Left ventricle myocardium inferior (tissue), 1 donor: ENCODE measurements at regions not wholly inside any gene's neighbourhood (a gene's known extent, or its start where the extent isn't known, plus 50 kb on each side); places are given as distances from the start of the nearest gene placed in this dataset.

Source experiments
- DNase-seq: peaks from one replicate; pipeline ENCODE4 v3.0.0-alpha.2; 2020
- H3K27ac ChIP-seq: fragments of 200-600 bp; replicated peaks from 2 replicates; pipeline ENCODE4 v1.8.0; 2021
- H3K27me3 ChIP-seq: fragments of 200-600 bp; 2 replicates; pipeline ENCODE4 v1.8.0; 2021; ENCODE audit warnings: low read depth
- H3K36me3 ChIP-seq: fragments of 200-600 bp; 2 replicates; pipeline ENCODE4 v1.8.0; 2021
- H3K4me1 ChIP-seq: fragments of 200-600 bp; 2 replicates; pipeline ENCODE4 v1.8.0; 2021
- H3K4me3 ChIP-seq: fragments of 200-600 bp; 2 replicates; pipeline ENCODE4 v1.8.0; 2021; ENCODE audit warnings: mild to moderate bottlenecking, moderate library complexity
- H3K9me3 ChIP-seq: fragments of 200-600 bp; replicated peaks from 2 replicates; pipeline ENCODE4 v1.8.0; 2021
- intact Hi-C: fragments of 100-400 bp; cut with micrococcal nuclease; formaldehyde crosslinking; loops from one replicate; pipeline ENCODE4 v1.11.0; 2022
- TF ChIP-seq, protein P1 (sequence below): fragments of 200-600 bp; IDR thresholded peaks from 2 replicates; pipeline ENCODE4 v1.8.0; 2021; ENCODE audit warnings: antibody characterized with exemption, mild to moderate bottlenecking, borderline replicate concordance
- donor health status: DM: no; HTN: yes; CAD: no; lungs with severe emphysema.

DNA sequence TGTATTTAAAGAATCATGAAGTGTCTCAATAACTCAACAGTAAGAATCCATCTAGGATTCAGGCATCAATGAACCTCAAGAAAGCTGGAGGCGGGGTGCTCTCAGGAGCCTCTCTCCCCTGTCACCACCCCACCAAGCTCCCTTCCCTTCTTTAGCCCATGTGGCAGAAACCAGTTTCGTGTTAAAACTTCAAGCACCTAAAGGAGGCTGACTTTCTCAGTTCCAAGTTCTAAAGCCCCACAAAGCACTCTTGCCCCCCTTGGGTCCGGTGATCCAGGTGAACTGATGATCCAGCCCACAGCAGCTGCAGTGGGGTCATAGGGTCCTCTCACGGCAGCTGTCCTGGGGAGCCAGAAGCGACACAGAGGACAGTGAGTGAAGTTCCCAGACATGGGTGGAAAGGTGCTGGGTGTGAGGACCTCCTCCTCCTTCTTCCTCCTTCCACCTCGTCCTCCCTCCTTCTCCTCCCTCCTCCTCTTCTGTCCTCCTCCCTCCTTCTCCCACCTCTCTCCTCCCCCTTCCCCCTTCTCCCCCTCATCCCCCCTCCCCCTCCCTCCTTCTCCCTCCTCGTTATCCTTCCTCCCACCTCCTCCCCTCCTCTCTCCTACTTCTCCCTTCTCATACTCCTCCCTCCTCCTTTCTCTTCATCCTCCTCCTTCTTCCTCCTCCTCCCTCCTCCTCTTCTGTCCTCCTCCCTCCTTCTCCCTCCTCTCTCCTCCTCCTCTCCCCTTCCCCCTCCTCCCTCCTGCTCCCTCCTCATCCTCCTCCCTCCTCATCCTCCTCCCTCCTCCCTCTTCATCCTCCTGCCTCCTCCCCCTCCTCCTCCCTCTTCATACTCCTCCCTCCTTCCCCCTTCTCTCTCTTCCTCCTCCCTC is 192.4 kb upstream of the AGAP1 start:
- intact Hi-C loops: no loop called here
- H3K9me3 ChIP-seq: no peaks in the 10 kb centered on the region
- no peak overlapping the region for H3K27ac ChIP-seq
- H3K36me3 ChIP-seq: no peaks in the 10 kb centered on the region
- no peak overlapping the region for H3K4me3 ChIP-seq
- peaks cover 4% of the 10 kb centered on the region for H3K4me1 ChIP-seq
- DNase-seq: no peak
- peaks cover 80% of the 10 kb centered on the region for H3K27me3 ChIP-seq
- TF ChIP-seq, protein P1, sequence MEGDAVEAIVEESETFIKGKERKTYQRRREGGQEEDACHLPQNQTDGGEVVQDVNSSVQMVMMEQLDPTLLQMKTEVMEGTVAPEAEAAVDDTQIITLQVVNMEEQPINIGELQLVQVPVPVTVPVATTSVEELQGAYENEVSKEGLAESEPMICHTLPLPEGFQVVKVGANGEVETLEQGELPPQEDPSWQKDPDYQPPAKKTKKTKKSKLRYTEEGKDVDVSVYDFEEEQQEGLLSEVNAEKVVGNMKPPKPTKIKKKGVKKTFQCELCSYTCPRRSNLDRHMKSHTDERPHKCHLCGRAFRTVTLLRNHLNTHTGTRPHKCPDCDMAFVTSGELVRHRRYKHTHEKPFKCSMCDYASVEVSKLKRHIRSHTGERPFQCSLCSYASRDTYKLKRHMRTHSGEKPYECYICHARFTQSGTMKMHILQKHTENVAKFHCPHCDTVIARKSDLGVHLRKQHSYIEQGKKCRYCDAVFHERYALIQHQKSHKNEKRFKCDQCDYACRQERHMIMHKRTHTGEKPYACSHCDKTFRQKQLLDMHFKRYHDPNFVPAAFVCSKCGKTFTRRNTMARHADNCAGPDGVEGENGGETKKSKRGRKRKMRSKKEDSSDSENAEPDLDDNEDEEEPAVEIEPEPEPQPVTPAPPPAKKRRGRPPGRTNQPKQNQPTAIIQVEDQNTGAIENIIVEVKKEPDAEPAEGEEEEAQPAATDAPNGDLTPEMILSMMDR: no peak

DNA sequence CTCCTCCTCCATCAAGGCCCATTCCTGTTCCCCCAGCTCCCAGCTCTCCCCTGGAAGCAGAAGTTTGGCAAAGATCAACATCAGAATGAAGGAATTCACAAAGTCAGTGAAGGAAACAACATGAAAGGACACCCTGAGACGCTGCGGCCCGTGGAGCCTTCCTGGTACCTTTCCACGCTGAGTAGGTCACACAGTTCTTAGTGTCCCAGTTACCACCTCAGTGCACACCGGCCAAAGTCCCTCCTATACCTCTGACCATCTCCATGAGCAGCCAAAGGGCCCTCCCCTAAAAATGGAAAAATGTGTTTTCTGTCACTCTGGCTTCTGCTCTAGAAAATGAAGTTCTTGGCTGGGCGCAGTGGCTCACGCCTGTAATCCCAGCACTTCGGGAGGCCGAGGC is 191.6 kb upstream of the AGAP1 start:
- H3K36me3 ChIP-seq: no peaks in the 10 kb centered on the region
- intact Hi-C loops: no loop called here
- no peak for DNase-seq
- peaks cover 4% of the 10 kb centered on the region for H3K4me1 ChIP-seq
- TF ChIP-seq, protein P1: no peak
- H3K27me3 ChIP-seq: peaks cover 73% of the 10 kb centered on the region
- no peaks in the 10 kb centered on the region for H3K9me3 ChIP-seq
- H3K27ac ChIP-seq: no peak overlapping the region
- H3K4me3 ChIP-seq: no peak overlapping the region

DNA sequence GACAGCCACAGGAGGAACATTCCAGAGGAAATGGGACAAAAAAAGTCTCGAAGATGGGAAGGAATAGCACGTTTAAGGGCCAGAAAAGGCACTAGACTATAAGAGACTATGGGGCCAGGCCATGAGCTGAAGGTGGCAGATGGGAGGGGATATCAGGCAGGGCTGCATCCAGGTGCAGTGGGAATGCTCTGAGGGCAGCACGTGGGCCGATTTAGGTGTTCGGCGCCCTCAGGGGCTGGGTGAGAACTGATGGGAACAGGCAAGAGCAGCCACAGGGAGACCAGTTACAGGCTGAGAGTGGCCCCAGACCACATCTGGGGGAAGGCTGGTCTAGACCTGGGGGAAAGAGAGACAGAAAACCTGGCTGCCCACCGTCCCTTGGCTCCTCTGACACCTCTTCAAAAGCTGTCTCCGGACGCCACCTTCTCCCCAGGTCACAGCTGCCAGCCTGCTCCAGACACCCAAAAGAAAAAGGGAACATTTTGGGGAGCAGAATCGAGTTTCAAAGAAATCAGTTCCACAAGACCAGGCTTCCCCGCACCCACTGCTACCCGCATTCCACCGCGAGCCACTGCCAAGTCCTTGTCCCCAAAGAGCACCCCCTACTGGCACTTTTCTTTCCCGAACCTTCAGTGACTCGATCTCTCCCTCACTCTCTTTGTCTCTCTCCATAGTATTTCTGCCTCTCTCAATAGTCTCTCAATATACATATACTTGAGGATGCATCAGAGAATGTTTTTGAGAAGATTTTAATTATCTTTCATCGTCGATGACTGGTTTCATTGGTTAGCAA is 190.1 kb upstream of the AGAP1 start:
- no peak for DNase-seq
- H3K4me1 ChIP-seq: peaks cover 4% of the 10 kb centered on the region
- no peaks in the 10 kb centered on the region for H3K36me3 ChIP-seq
- H3K4me3 ChIP-seq: no peak overlapping the region
- TF ChIP-seq, protein P1: no peak
- H3K9me3 ChIP-seq: no peaks in the 10 kb centered on the region
- H3K27me3 ChIP-seq: peaks cover 62% of the 10 kb centered on the region
- intact Hi-C loops: no loop called here
- H3K27ac ChIP-seq: no peak overlapping the region

DNA sequence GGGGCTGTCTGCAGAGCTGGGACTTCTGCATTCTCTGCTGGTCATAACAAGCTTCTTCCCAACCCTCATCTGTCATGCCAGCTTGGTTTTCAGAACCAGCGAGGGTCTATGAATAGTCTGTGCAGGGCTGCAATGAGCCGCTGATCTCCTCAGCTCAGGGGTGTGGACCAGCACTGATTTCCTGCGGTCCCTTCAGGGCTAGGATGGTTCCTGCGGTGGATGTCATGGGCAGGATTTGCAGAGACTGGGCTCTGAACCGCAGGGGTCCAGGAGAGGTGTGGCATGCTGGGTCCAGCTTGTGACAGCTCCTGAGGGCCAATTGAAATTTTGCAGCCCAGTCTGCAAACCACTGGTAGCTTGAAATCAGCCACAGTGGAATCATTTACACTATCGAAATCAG is 188.2 kb upstream of the AGAP1 start:
- H3K27me3 ChIP-seq: peaks cover 45% of the 10 kb centered on the region
- no peaks in the 10 kb centered on the region for H3K36me3 ChIP-seq
- H3K4me3 ChIP-seq: no peak overlapping the region
- TF ChIP-seq, protein P1: no peak
- intact Hi-C loops: no loop called here
- H3K9me3 ChIP-seq: peaks cover 2% of the 10 kb centered on the region
- DNase-seq: no peak
- H3K4me1 ChIP-seq: no peaks in the 10 kb centered on the region
- no peak overlapping the region for H3K27ac ChIP-seq

DNA sequence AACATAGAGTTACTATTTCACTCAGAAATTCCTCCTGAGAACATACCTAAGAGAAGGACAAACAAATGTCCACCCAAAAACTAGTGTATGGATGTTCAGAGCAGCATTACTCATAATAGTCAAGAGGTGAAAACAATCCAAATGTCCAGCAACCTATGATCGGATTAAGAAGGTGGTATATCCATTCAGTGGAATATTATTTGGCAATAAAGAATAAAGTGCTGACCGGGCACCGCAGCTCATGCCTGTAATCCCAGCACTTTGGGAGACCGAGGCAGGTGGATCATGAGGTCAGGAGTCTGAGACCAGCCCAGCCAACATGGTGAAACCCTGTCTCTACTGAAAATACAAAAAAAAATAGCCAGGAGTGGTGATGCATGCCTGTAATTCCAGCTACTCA is 182.8 kb upstream of the AGAP1 start:
- Histone ChIP-seq H3K27ac (no peak overlapping the region), H3K4me3 (no peak overlapping the region), H3K27me3 (peaks cover 29% of the 10 kb centered on the region), H3K36me3 (no peaks in the 10 kb centered on the region), H3K4me1 (no peaks in the 10 kb centered on the region), H3K9me3 (peaks cover 6% of the 10 kb centered on the region)
- TF ChIP-seq, protein P1: no peak
- DNase-seq: no peak
- intact Hi-C loops: no loop called here
